HG02759 (cell line): ENCODE measurements at regions not wholly inside any gene's neighbourhood (a gene's known extent, or its start where the extent isn't known, plus 50 kb on each side); places are given as distances from the start of the nearest gene placed in this dataset.
A peak's percentile ranks its signal among the peaks of the same experiment; 100 is the strongest.
"Not testable (repeated sequence)": the region's sequence is repeated elsewhere in the genome, so short reads cannot be mapped to it uniquely, and the experiment has no call there.

Source experiments
- ATAC-seq: cut with Tn5 transposase; IDR thresholded peaks from one replicate; pipeline ENCODE4 v1.9.1; 2021; ENCODE audit warnings: mild to moderate bottlenecking, moderate library complexity; ENCODE audit not compliant: unreplicated experiment

GRCh38 chr5:77871946-77872345 is 95.8 kb upstream of the TBCA start:
- no peak for ATAC-seq

- ATAC-seq = no peak
These were observed 94.9 kb upstream of the TBCA start for GRCh38 chr5:77871016-77871415.

GRCh38 chr5:77869116-77869798 is 93.1 kb upstream of the TBCA start:
- no peak for ATAC-seq

- ATAC-seq = no peak
These were observed 91.8 kb upstream of the TBCA start for GRCh38 chr5:77867914-77868313.

GRCh38 chr5:77867194-77867691 is 91.1 kb upstream of the TBCA start:
- ATAC-seq = no peak

GRCh38 chr5:77866198-77866597 is 90.1 kb upstream of the TBCA start:
- no peak for ATAC-seq

- ATAC-seq = no peak
These were observed 88.9 kb upstream of the TBCA start for GRCh38 chr5:77864997-77865396.

GRCh38 chr5:77863181-77863580 is 87.0 kb upstream of the TBCA start:
- ATAC-seq = no peak

GRCh38 chr5:77861576-77861975 is 85.4 kb upstream of the TBCA start:
- no peak for ATAC-seq

GRCh38 chr5:77859306-77859705 is 83.2 kb upstream of the TBCA start:
- no peak for ATAC-seq

GRCh38 chr5:77858678-77859077 is 82.5 kb upstream of the TBCA start:
- not testable (repeated sequence) for ATAC-seq

GRCh38 chr5:77855369-77855768 is 79.2 kb upstream of the TBCA start:
- no peak for ATAC-seq

GRCh38 chr5:77853353-77853907 is 77.3 kb upstream of the TBCA start:
- no peak for ATAC-seq

GRCh38 chr5:77852514-77853352 is 76.6 kb upstream of the TBCA start:
- peak; percentile 75 for ATAC-seq

- ATAC-seq = no peak
These were observed 76.0 kb upstream of the TBCA start for GRCh38 chr5:77852068-77852513.

- ATAC-seq = no peak
These were observed 75.3 kb upstream of the TBCA start for GRCh38 chr5:77851176-77852067.

- no peak for ATAC-seq
These were observed 74.5 kb upstream of the TBCA start for GRCh38 chr5:77850536-77851175.

GRCh38 chr5:77849308-77849900 is 73.3 kb upstream of the TBCA start:
- no peak for ATAC-seq

- ATAC-seq = no peak
These were observed 71.7 kb upstream of the TBCA start for GRCh38 chr5:77847814-77848290.

- no peak for ATAC-seq
These were observed 71.0 kb upstream of the TBCA start for GRCh38 chr5:77847129-77847460.
